A549 (cell line): ENCODE measurements at regions not wholly inside any gene's neighbourhood (a gene's known extent, or its start where the extent isn't known, plus 50 kb on each side); places are given as distances from the start of the nearest gene placed in this dataset.

ENCODE experiments used
- BHLHE40 ChIP-seq: IDR thresholded peaks from 2 replicates; pipeline ENCODE4 v1.6.1; 2012; ENCODE audit warnings: low read depth, low read length, inconsistent platforms
- EP300 ChIP-seq, 2 experiments: fragments of >200 bp; sonication (Bioruptor Twin); formaldehyde crosslinking; IDR thresholded peaks; 2 replicates in 1 of 2; 3 replicates in 1 of 2; pipeline ENCODE4 v1.6.1; 2016 to 2017
- KDM1A ChIP-seq: fragments of 200-600 bp; sonication (generic); IDR thresholded peaks from 2 replicates; pipeline ENCODE4 v1.6.1; 2016; ENCODE audit warnings: low read depth, mild to moderate bottlenecking
- MAZ ChIP-seq: fragments of 150-350 bp; IDR thresholded peaks from 2 replicates; pipeline ENCODE4 v1.6.1; 2014; ENCODE audit warnings: antibody characterized with exemption, low read depth, low read length, borderline replicate concordance
- POLR2A ChIP-seq: IDR thresholded peaks from 2 replicates; pipeline ENCODE4 v1.6.1; 2012; ENCODE audit warnings: mild to moderate bottlenecking, low read length
- RARB ChIP-seq: fragments of 250-450 bp; sonication (Bioruptor Pico); IDR thresholded peaks from 2 replicates; pipeline ENCODE4 v1.8.0; 2021; ENCODE audit warnings: mild to moderate bottlenecking, moderate library complexity

DNA sequence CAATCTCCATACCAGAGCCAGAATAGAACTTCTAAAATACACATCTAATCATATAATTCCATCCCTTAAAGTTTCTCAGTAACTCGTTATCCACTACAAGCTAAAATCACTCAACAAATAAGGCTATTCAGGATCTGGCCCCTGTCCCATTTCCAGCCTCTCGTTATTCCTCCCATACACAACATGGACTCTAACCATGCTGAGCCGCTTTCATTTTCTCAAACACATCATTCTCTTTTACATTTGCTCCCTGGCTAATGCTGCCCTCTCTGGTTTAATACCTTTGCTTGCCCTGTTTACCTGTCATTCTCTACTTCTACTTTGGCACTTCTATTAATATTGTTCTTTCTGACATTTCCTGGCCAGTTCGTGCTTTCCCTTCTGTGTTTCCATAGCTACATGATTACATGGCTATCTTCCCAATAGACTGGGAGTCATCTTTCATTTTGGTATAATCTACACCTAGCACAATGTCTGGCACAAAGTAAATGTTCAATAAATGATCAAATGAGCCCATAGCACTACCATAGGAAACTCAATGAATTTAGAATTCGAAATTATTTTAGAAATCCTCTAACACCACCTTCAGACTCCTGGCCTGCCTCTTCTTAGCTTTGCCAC, 163.6 kb upstream of the VRK2 start:
- TF ChIP-seq KDM1A (no peak), POLR2A (no peak), BHLHE40 (no peak), EP300 (IDR thresholded peaks at IDR 0.05) (no peak), RARB (CRISPR knock-in tag) (no peak; the same call in 1 of the 2 replicates), MAZ (no peak)
